HG02981 (cell line): ENCODE measurements at regions not wholly inside any gene's neighbourhood (a gene's known extent, or its start where the extent isn't known, plus 50 kb on each side); places are given as distances from the start of the nearest gene placed in this dataset.

Source experiments
- ATAC-seq: cut with Tn5 transposase; IDR thresholded peaks from one replicate; pipeline ENCODE4 v1.9.1; 2021; ENCODE audit warnings: mild to moderate bottlenecking, moderate library complexity; ENCODE audit not compliant: unreplicated experiment

DNA sequence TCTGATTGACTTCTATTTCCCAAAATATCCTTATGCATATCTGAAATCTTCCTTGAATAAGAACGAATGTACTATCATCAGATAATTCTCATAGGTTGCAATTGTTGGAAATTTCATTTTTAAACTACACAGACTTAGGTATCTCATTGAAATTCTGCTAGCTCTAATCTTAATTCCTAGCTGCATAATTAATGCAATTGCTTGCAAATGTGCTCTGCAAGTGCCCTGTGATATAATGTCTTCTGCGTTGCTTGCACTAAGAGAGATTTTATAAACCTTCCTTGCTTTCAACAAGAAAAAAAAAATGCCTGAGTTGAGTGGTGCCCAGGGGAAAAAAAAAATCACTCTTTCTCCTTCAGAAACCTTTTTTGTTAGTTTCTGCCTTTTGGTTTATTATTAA, 354.9 kb downstream of the TFAP2A start:
- ATAC-seq: no peak

DNA sequence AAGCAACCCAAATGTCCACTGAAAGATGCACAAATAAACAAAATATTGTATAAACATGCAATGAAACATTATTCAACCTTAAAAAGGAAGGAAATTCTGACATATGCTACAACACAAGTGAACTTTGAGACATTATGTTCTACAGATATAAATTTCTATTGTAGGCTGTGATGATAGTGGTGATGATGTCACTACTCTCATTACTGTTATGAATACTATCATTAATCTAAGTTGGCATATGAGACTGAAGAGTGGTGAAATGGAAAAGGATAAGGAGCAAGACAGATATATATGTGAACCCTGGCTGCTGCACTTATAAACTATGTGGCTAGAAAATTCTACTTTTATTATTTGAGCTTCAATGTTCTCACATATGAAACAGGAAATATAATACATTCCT, 360.2 kb downstream of the TFAP2A start:
- no peak for ATAC-seq

DNA sequence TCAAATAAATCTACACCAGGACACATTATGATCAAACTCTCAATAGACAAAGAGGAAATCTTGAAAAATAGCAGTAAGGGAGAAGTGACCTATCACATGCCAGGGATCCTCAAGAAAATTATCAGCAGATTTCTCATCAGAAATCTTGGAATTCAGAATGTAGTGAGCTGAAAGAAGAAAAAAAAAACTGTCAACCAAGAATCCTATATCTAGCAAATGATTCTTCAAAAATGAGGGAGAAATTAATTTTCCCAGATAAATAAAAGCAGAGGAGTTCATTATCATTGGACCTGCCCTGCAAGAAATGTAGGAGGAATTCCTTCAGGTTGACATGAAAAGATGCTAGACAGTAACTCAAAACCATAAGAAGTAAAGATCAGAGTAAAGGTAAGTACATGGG, 363.6 kb downstream of the TFAP2A start:
- ATAC-seq: no peak

DNA sequence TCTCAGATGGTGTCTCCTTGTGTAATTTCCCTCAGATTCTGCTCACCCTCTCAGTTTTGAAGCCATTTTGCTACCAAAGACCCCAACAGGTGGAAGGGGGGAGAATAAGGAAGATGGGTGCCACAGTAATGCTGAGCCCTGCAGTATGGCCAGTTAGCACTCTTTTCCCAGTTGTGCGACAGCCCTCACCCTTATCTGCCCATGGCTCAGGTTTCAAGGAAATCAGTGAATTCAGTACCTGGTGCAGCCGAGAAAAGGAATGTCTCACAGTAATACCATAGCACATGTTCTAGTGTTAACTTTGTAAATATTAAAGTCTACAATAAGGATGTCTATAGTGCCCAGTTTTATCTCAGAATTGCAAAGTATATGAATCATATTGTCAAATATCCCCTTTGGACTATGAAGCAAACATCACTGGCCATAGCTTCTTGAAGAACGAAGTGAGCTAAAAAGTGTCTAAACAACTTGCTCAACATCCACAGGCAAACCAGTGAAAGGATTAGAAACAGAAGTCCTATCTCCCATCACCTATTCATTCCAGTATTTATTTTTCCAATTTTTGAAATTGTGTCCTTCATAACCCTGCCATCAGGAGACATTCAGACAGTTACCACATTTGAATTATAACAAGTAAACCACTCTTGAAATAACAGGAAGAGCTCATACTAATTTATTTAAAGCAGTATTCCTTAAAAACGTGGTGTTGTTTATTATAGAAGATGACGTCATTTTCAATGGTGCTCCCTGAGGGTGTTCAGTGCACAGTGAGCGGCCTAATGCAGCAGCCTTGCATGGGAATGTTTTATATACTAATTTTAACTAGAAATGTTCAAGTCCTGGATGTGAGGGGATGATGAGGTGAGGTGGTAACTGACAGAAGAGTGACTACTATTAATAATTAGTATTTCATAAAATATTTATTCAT, 366.2 kb downstream of the TFAP2A start:
- no peak for ATAC-seq

DNA sequence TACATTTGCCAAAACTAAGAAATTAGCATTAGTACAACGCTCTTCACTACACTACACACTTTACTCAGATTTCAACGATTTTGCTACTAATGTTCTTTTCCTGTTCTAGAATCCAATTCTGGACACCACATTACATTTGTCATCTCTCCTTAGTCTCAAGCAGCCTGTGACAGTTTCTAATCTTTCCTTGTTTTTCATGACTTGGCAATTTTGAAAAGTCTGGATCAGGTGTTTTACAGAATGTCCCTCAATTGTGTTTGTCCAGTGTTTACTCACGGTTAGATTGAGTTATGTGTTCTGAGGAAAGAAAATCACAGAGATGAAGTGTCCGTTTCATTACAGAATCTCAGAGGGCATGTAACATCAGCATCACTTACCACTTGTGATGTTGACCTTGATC, 372.6 kb downstream of the TFAP2A start:
- no peak for ATAC-seq

DNA sequence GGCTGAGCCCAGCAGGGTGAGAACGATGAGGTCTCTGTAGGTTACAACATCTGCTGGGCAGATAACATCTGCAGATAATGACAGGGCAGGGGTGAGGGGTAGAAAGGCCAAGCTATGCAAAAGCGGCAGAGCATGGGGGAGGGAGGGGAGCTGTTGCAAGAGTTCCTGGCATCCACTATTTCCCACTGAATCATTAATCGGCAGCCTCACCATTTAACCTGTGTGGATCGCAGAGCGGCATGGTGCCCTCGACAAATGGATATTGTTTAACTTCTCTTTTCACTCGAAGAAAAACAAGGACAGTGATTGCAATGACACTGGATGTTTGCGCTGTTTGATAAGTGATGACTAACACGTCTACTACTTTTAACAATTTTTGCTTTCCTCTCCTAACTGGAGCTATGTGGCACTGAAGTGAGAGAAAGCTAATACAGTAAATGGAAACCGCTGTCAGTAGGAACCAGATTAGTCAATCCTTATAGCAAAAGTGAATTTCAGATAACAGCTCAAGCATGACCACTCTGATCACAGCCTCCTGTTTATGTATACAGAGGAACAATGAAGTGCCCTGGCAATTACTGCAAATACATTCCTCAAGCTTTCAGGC, 381.5 kb downstream of the TFAP2A start:
- ATAC-seq: no peak

DNA sequence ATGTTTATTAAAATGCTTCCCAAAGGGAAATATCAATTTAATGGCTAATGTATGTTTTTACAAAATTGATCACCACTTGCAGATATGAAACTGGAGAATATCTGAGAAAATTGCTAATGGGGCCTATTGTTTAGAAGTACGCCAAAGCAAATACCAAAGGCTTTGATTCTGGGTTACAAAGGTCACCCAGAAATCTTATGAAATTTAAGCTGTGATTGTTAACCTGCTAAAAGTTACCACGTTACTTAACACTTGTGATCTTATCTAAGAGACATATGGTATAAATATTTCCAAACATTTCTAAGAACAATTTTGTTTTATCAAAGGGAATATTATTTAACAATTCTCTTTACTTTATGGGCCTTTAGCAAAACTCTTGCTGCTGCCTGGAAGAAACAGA, 383.3 kb downstream of the TFAP2A start:
- ATAC-seq: no peak

DNA sequence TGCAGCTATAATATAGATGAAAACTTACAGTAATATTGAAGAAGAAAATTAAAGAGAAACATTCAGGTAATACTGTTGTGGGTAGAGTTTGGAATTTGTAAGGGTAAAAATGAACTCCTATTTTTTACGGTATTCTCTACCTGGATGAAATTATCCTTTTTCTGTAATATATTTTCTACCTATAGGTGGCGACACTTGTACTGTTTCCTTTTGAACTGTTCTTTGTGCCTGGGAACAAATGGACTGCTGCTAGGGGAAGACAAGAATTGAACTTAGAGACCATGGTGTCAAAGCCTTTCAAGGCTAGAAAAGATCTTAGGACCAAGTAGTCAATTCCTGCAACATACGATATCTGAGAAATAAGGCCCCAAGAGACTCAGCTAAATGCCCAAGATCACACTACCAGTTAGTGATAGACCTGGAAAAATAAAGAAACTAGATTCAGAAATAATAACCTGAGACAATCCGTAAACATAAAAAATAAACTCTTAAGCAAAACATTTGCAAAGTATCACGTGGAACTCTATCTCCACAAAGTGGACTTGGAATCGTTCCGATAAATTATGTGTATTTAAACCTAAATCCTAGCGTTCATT, 383.8 kb downstream of the TFAP2A start:
- ATAC-seq: no peak

DNA sequence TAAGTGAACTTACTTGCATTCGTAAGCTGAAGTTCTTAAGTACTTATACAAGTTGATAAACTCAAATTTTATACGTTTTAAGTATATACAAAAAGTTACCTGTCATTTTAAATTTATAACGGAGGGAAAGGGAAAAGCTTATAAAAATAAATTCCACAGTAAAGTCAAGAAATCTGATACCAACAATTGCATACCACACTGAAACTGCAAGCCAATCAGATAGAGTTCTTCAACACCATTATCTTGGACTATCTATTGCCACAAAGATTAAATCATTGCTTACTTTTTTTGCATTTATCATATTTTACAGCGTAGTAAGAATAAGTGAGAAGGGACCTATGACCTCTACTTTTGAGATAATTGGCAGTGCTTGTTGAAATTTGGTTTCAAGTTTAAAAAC, 386.7 kb downstream of the TFAP2A start:
- no peak for ATAC-seq

DNA sequence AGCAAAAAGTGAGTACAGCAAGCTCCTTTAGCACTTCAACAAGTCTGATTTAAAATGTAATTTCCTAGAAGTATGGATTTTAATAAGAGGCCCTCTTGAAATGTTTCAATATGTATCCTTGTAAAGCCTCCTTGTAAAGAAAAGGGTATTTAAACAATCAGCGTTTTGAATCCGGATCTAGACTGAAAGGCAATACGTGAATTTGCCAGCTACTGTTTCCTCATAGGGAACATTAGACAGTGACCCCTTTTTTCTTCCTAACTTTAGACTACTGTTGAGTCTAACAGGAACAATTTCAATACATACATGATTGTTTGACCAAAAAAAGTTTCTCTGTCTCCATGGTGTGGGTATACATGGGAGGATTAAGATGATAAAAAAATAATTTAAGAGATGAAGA, 395.0 kb downstream of the TFAP2A start:
- no peak for ATAC-seq

DNA sequence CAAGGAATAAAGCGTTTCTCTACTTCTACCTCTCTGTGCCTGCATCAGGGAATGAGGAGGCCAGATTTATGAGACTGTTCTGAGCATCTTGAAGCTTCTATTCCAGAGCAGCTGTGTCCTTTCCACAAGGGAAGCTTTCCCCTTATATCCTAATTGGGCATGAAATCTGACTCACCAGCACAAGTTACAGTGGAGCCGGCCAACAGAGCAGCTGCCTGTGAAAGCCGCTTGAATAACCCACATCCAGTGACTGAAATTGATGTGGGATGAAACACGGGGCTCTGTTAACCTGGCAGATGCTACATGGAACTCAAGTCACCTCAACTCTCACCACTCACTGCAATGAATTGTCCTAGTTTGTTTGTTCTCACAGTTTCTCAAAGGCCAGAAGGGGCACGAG, 400.3 kb downstream of the TFAP2A start:
- ATAC-seq: no peak

DNA sequence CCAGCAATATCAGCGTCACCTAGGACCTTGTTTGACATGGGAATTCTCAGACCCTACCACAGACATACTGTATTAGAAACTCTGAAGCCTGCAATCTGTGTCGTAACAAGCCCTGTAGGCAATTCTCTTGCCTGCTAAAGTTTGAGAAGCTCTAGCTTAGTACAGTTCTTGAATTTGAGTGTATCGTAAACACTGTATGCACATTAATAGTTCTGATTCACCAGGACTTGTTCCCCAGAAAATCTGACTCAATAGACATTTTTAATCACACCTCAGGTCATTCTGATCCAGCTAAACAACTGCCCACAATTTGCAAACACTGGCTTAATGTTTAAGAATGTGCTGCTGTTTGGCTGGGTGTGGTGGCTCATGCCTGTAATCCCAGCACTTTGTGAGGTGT, 414.3 kb downstream of the TFAP2A start:
- ATAC-seq: no peak

DNA sequence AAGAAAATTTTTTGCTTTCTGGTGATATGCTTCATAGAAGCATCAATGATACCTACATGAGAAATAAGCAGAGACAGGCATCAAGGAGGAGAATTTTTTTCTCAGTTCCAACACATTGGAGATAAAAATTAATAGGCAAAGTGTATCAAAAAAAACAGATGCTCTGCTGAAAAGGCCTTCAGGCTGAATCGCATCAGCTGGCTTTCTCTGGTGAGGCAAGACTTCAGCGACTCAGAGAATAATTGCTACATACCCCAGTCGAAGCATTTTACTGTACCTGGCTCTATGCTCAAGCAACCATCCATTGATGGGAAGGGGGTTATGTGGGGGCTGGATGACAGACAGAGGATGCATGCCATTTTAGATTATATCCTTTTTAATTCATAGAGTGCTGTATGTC, 415.1 kb downstream of the TFAP2A start:
- ATAC-seq: no peak

DNA sequence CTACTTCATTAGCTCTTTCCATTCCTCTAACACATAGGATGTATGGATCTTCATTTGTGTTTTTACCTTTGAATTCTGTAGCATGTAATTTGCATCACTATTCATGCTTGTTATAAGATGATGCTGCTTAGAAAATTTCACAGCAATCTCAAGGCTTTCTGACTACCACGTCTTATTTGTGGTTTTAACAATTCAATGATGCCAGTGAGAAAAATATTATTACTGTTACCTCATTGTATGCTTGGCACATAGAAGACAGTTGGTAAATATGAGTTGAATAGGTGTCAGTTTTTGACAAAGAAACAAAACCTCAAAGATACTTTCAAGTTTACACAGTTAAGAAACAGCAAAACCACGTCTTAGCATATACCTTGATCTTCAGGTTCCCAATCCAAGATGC, 428.6 kb downstream of the TFAP2A start:
- ATAC-seq: no peak

DNA sequence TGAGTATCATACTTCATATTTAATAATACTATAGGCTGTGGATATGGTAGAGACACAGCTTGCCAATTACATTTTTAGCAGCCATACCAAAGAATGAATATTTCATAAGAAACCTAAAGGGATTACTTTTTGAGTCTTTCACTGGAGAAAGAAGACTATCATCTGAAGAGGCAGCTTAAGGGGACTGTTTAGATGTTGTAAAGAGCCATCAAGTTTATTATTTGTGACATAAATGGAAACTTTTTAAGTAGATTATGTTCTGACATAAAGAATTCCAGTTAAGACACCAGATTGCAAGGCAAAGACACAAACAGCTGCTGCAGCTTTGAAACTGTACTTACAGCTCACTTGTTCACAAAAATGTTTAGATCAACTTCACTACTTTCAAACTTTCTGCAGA, 429.4 kb downstream of the TFAP2A start:
- ATAC-seq: no peak

DNA sequence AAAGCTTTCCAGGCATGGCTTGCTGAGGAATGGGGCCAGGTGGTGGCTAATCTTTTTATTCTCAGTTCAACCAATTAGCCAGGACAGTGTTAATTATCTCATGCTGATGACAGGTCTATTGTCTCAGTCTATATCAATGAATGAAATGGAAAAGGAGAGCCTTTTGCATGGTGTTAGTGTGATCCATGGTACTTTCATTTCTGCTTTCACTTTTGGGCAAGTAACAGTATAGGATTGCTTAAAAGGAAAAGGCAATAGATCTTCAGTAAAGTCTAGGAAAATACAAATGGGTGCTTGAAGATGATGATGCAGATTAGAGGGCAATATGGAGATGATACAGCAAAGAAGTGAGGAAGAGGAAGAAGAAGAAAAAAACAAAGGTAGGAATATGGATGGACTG, 430.3 kb downstream of the TFAP2A start:
- ATAC-seq: no peak

DNA sequence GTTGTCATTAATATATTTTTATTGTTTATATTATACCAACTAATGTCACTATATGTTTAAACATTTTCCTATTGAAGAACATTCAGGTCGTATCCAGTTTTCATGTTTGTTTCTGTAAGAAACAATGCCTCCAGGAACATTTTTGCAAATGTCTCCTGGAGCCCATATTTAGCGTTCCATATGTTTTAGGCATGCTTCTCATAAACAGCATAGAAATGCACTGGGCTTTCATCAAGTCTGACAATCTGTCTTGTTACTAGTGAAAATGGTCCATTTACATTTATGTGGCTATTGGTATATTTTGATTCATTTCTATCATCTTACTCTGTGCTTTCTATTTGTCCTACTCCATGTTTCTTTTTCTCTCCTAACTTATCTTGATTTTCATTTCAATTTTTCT, 431.7 kb downstream of the TFAP2A start:
- no peak for ATAC-seq

DNA sequence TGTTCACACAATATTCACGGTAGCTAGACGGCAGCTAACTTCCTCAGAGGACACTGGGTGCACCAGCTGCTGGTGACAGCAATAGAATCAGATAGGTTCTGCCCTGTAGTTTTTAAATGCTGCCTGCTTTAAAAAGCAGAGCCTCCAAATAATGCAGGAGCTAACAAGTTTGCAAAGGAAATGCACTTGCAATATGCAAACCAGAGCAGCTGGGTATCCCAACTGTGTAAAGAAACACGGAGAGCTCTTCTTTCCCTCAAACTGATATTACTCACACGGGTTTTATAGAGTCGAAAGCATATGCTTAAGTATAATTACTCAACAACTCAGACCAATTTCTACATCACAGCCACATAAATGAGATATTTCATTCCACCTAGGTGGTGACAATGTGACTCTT, 432.7 kb downstream of the TFAP2A start:
- ATAC-seq: no peak

DNA sequence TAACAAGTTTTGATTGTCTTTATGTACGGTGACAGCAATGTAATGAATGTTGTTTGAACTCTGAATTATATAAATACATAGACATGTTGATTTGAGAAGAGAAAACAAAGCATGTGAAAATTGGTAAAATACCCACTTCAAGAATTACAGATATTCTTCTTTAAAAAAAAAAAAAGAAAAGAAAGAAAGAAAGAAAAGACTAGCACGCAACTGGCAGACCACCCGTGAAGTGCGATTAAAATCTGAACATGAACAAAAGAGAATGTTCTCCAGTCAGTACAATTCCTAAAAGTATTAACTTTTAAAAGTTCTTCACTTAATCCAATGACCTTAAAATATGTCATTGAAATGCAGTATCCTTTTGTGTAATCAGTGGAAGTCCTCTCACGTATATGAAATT, 434.9 kb downstream of the TFAP2A start:
- ATAC-seq: no peak

DNA sequence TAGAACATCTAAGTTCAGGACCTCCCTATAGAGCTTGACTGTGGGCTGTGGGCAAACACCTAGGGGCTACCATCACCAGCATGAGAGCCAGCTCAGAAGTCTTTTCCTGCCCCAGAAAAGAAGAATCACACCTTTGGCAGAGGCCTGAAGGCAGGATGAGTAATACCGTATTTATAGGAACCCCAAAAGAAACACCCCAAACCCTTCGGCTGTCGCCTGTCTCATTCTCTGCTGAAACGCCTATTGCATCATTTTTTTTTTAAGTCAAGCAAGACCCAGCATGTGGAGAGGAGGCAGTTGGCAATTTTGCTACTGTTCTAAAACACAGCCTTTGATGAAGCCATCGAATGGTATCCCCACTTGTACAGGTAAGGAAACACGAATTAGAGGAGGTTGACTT, 436.4 kb downstream of the TFAP2A start:
- no peak for ATAC-seq

DNA sequence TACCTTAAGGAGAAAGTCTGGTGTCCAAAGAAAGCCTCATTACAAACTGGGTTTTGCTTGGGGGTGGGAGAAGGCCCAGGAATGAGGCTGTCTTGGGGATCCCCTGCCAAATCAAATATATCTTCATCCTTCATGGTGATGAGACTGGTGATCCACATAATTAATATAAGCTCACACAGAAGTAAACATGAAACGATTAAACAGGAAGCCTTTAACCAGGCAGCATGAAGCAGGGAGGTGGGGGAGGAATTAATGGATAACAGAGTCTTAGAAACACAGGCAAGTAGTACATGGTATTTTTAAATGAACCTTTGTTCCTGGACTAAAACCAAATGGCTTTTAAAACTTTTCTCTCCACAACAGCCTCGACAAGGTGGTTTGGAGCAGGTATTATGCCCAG, 437.5 kb downstream of the TFAP2A start:
- no peak for ATAC-seq

DNA sequence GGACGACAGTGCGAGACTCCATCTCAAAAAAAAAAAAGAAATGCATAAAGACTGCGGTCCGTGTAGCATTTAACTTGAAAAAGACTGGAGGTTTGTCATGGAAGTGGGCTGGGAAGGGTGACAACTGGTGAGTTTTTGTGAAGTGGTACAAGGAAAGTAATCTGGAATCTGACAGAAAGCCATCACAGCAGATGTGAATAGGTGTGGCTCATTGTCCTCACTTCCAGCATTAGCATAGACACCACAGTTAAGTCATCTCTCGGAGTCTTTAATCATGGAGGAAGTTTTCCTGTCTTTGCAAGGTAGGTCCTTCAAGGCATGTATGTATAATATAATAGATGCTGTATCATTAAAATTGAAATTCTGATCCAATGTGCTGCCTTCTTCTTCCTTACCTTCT, 453.2 kb downstream of the TFAP2A start:
- no peak for ATAC-seq
